ENCODE measurements at regions not wholly inside any gene's neighbourhood (a gene's known extent, or its start where the extent isn't known, plus 50 kb on each side); places are given as distances from the start of the nearest gene placed in this dataset.
A peak's percentile ranks its signal among the peaks of the same experiment; 100 is the strongest.

DNA sequence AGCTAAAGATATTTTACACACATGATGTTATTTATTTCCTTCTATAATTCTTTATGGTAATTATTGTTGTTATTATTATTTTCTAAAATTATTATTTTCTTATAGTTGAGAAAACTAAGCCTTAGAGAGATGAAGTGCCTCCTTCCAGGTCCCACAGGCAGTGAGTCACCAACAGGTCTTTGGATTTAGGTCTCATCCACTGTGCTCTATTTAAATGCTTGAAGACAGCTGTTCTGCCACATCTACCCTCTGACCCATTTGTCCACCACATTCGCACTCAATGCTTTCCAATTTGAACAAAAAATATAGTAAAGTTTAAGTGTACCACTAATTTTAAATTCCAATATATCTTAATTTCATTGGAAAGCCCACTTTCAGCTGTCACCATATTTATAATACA, 566.4 kb downstream of the PPARGC1A start (continued):
- TF ChIP-seq GABPA (IDR thresholded peaks at IDR 0.05 in 1 of 2, conservative IDR thresholded peaks at IDR 0.05 in 1 of 2), result no peak
- TF ChIP-seq EGR1 (IDR thresholded peaks at IDR 0.05; ENCODE audit: low read depth in 2 of 2), result no peak
- no peak for TF ChIP-seq TAF1 (conservative IDR thresholded peaks at IDR 0.05)
- TF ChIP-seq, protein P1, sequence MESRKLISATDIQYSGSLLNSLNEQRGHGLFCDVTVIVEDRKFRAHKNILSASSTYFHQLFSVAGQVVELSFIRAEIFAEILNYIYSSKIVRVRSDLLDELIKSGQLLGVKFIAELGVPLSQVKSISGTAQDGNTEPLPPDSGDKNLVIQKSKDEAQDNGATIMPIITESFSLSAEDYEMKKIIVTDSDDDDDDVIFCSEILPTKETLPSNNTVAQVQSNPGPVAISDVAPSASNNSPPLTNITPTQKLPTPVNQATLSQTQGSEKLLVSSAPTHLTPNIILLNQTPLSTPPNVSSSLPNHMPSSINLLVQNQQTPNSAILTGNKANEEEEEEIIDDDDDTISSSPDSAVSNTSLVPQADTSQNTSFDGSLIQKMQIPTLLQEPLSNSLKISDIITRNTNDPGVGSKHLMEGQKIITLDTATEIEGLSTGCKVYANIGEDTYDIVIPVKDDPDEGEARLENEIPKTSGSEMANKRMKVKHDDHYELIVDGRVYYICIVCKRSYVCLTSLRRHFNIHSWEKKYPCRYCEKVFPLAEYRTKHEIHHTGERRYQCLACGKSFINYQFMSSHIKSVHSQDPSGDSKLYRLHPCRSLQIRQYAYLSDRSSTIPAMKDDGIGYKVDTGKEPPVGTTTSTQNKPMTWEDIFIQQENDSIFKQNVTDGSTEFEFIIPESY (IDR thresholded peaks at IDR 0.05), result no peak
- TF ChIP-seq FOXA2 (IDR thresholded peaks at IDR 0.05), result no peak
- TF ChIP-seq NR2F2 (IDR thresholded peaks at IDR 0.05), result no peak

- Histone ChIP-seq H3K9ac (ENCODE audit: low read depth in 1 of 2, low read length in 2 of 2) (no peak overlapping the region), H3K4me1 (ENCODE audit: control insufficient read depth in 4 of 4, insufficient read depth in 4 of 4, low read length in 3 of 4) (peaks cover 0 to 12% (median 0%) of the 10 kb centered on the region in 4 donors), H3K36me3 (ENCODE audit: control insufficient read depth in 4 of 4, insufficient read depth in 3 of 4, low read depth in 1 of 4, low read length in 3 of 4) (no peaks in the 10 kb centered on the region), H3K4me3 (ENCODE audit: low read depth in 1 of 3, low read length in 3 of 3) (no peak overlapping the region), H3K27ac (ENCODE audit: low read depth in 1 of 2, low read length in 2 of 2) (no peak overlapping the region), H3K9me3 (ENCODE audit: control insufficient read depth in 4 of 4, low read length in 3 of 4) (no peaks in the 10 kb centered on the region), H3K27me3 (ENCODE audit: control insufficient read depth in 4 of 4, insufficient read depth in 4 of 4, low read length in 3 of 4) (no peaks in the 10 kb centered on the region)
- TF ChIP-seq HNF4A (conservative IDR thresholded peaks at IDR 0.05) (peak; percentile 79 to 85), HNF4G (IDR thresholded peaks at IDR 0.05) (peak; percentile 39), RXRA (IDR thresholded peaks at IDR 0.05) (no peak), JUND (IDR thresholded peaks at IDR 0.05) (no peak), MAX (IDR thresholded peaks at IDR 0.05) (no peak), SP1 (IDR thresholded peaks at IDR 0.05) (peak; percentile 14), YY1 (IDR thresholded peaks at IDR 0.05) (no peak)
- no peak for DNase-seq (ENCODE audit: low spot score)
Observed at GRCh38 chr4:23322732-23323131, 567.1 kb downstream of the PPARGC1A start.

GRCh38 chr4:23320931-23321587, 568.8 kb downstream of the PPARGC1A start:
- Histone ChIP-seq H3K4me3 (ENCODE audit: low read depth in 1 of 3, low read length in 3 of 3) (no peak overlapping the region), H3K9ac (ENCODE audit: low read depth in 1 of 2, low read length in 2 of 2) (no peak overlapping the region), H3K27me3 (ENCODE audit: control insufficient read depth in 4 of 4, insufficient read depth in 4 of 4, low read length in 3 of 4) (no peaks in the 10 kb centered on the region), H3K27ac (ENCODE audit: low read depth in 1 of 2, low read length in 2 of 2) (no peak overlapping the region), H3K9me3 (ENCODE audit: control insufficient read depth in 4 of 4, low read length in 3 of 4) (no peaks in the 10 kb centered on the region), H3K36me3 (ENCODE audit: control insufficient read depth in 4 of 4, insufficient read depth in 3 of 4, low read depth in 1 of 4, low read length in 3 of 4) (no peaks in the 10 kb centered on the region), H3K4me1 (ENCODE audit: control insufficient read depth in 4 of 4, insufficient read depth in 4 of 4, low read length in 3 of 4) (peaks cover 0 to 12% (median 0%) of the 10 kb centered on the region in 4 donors)
- TF ChIP-seq RXRA (IDR thresholded peaks at IDR 0.05), result no peak
- no peak for TF ChIP-seq MAX (IDR thresholded peaks at IDR 0.05)
- no peak for TF ChIP-seq NR2F2 (IDR thresholded peaks at IDR 0.05)
- no peak for TF ChIP-seq FOXA1 (IDR thresholded peaks at IDR 0.05)
- TF ChIP-seq TAF1 (conservative IDR thresholded peaks at IDR 0.05), result no peak
- TF ChIP-seq ATF3 (IDR thresholded peaks at IDR 0.05), result no peak
- TF ChIP-seq HNF4A (conservative IDR thresholded peaks at IDR 0.05), result no peak
- no peak for TF ChIP-seq GABPA (IDR thresholded peaks at IDR 0.05 in 1 of 2, conservative IDR thresholded peaks at IDR 0.05 in 1 of 2)
- no peak for TF ChIP-seq HNF4G (IDR thresholded peaks at IDR 0.05)
- TF ChIP-seq, protein P2, sequence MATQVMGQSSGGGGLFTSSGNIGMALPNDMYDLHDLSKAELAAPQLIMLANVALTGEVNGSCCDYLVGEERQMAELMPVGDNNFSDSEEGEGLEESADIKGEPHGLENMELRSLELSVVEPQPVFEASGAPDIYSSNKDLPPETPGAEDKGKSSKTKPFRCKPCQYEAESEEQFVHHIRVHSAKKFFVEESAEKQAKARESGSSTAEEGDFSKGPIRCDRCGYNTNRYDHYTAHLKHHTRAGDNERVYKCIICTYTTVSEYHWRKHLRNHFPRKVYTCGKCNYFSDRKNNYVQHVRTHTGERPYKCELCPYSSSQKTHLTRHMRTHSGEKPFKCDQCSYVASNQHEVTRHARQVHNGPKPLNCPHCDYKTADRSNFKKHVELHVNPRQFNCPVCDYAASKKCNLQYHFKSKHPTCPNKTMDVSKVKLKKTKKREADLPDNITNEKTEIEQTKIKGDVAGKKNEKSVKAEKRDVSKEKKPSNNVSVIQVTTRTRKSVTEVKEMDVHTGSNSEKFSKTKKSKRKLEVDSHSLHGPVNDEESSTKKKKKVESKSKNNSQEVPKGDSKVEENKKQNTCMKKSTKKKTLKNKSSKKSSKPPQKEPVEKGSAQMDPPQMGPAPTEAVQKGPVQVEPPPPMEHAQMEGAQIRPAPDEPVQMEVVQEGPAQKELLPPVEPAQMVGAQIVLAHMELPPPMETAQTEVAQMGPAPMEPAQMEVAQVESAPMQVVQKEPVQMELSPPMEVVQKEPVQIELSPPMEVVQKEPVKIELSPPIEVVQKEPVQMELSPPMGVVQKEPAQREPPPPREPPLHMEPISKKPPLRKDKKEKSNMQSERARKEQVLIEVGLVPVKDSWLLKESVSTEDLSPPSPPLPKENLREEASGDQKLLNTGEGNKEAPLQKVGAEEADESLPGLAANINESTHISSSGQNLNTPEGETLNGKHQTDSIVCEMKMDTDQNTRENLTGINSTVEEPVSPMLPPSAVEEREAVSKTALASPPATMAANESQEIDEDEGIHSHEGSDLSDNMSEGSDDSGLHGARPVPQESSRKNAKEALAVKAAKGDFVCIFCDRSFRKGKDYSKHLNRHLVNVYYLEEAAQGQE (IDR thresholded peaks at IDR 0.05), result no peak
- TF ChIP-seq, protein P1 (IDR thresholded peaks at IDR 0.05), result no peak
- TF ChIP-seq SP1 (IDR thresholded peaks at IDR 0.05), result no peak
- TF ChIP-seq FOXA2 (IDR thresholded peaks at IDR 0.05), result no peak
- no peak for TF ChIP-seq YY1 (IDR thresholded peaks at IDR 0.05)
- TF ChIP-seq JUND (IDR thresholded peaks at IDR 0.05), result no peak
- TF ChIP-seq, protein P3, sequence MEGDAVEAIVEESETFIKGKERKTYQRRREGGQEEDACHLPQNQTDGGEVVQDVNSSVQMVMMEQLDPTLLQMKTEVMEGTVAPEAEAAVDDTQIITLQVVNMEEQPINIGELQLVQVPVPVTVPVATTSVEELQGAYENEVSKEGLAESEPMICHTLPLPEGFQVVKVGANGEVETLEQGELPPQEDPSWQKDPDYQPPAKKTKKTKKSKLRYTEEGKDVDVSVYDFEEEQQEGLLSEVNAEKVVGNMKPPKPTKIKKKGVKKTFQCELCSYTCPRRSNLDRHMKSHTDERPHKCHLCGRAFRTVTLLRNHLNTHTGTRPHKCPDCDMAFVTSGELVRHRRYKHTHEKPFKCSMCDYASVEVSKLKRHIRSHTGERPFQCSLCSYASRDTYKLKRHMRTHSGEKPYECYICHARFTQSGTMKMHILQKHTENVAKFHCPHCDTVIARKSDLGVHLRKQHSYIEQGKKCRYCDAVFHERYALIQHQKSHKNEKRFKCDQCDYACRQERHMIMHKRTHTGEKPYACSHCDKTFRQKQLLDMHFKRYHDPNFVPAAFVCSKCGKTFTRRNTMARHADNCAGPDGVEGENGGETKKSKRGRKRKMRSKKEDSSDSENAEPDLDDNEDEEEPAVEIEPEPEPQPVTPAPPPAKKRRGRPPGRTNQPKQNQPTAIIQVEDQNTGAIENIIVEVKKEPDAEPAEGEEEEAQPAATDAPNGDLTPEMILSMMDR (IDR thresholded peaks at IDR 0.05; ENCODE audit: low read depth, low read length, missing input control), result no peak
- TF ChIP-seq RAD21 (IDR thresholded peaks at IDR 0.05), result no peak
- DNase-seq (ENCODE audit: low spot score), result no peak
- 34% methylated on average over 1 of the region's 1 CpG for WGBS
